Activated T-cell treated with anti-CD3 and anti-CD28 coated beads, Interleukin-2, amount 50 U/mL, for 4 hours (primary cell): ENCODE measurements at regions not wholly inside any gene's neighbourhood (a gene's known extent, or its start where the extent isn't known, plus 50 kb on each side); places are given as distances from the start of the nearest gene placed in this dataset.
"Not testable (repeated sequence)": the region's sequence is repeated elsewhere in the genome, so short reads cannot be mapped to it uniquely, and the experiment has no call there.

ENCODE experiments used
- ATAC-seq, 2 donors: fragments of 200-7000 bp; cut with Tn5 transposase; one replicate each; pipeline ENCODE4 v1.10.0; 2021
- DNase-seq: peaks from one replicate; pipeline ENCODE4 v3.0.0-alpha.2; 2020
- H3K27me3 Mint-ChIP-seq: one replicate; pipeline ENCODE4 v1.8.0; 2021; ENCODE audit warnings: low read depth, mixed read lengths
- H3K36me3 Mint-ChIP-seq: one replicate; pipeline ENCODE4 v1.8.0; 2022; ENCODE audit warnings: mixed read lengths; ENCODE audit not compliant: insufficient read depth
- H3K4me1 Mint-ChIP-seq: one replicate; pipeline ENCODE4 v1.8.0; 2021; ENCODE audit warnings: low read depth, mixed read lengths
- H3K4me3 Mint-ChIP-seq: one replicate; pipeline ENCODE4 v1.8.0; 2021; ENCODE audit warnings: mild to moderate bottlenecking, moderate library complexity, mixed read lengths
- H3K9me3 Mint-ChIP-seq: one replicate; pipeline ENCODE4 v1.8.0; 2021; ENCODE audit warnings: mixed read lengths

GRCh38 chr6:57821325-57821724 is 503.9 kb downstream of the PRIM2 start:
- H3K4me3 Mint-ChIP-seq, DNase-seq, H3K9me3 Mint-ChIP-seq, H3K36me3 Mint-ChIP-seq, ATAC-seq, H3K4me1 Mint-ChIP-seq: not testable (repeated sequence)
- peaks cover 57% of the 10 kb centered on the region for H3K27me3 Mint-ChIP-seq

GRCh38 chr6:57822448-57822847 is 505.0 kb downstream of the PRIM2 start:
- H3K9me3 Mint-ChIP-seq, H3K36me3 Mint-ChIP-seq, ATAC-seq, DNase-seq, H3K4me3 Mint-ChIP-seq, H3K4me1 Mint-ChIP-seq: not testable (repeated sequence)
- H3K27me3 Mint-ChIP-seq, result peaks cover 54% of the 10 kb centered on the region

GRCh38 chr6:57822896-57823358 is 505.5 kb downstream of the PRIM2 start:
- H3K27me3 Mint-ChIP-seq, result peaks cover 54% of the 10 kb centered on the region
- DNase-seq, result no peak
- no peaks in the 10 kb centered on the region for H3K9me3 Mint-ChIP-seq
- ATAC-seq, result no peak
- no peaks in the 10 kb centered on the region for H3K4me1 Mint-ChIP-seq
- no peak overlapping the region for H3K4me3 Mint-ChIP-seq
- H3K36me3 Mint-ChIP-seq, result no peaks in the 10 kb centered on the region

GRCh38 chr6:57837622-57838209 is 520.3 kb downstream of the PRIM2 start:
- H3K36me3 Mint-ChIP-seq, H3K4me1 Mint-ChIP-seq, DNase-seq, H3K27me3 Mint-ChIP-seq, H3K4me3 Mint-ChIP-seq, H3K9me3 Mint-ChIP-seq, ATAC-seq: not testable (repeated sequence)

- H3K4me3 Mint-ChIP-seq, H3K27me3 Mint-ChIP-seq, H3K36me3 Mint-ChIP-seq, ATAC-seq, DNase-seq, H3K9me3 Mint-ChIP-seq, H3K4me1 Mint-ChIP-seq: not testable (repeated sequence)
Observed at GRCh38 chr6:57841551-57841950, 524.1 kb downstream of the PRIM2 start.

DNA sequence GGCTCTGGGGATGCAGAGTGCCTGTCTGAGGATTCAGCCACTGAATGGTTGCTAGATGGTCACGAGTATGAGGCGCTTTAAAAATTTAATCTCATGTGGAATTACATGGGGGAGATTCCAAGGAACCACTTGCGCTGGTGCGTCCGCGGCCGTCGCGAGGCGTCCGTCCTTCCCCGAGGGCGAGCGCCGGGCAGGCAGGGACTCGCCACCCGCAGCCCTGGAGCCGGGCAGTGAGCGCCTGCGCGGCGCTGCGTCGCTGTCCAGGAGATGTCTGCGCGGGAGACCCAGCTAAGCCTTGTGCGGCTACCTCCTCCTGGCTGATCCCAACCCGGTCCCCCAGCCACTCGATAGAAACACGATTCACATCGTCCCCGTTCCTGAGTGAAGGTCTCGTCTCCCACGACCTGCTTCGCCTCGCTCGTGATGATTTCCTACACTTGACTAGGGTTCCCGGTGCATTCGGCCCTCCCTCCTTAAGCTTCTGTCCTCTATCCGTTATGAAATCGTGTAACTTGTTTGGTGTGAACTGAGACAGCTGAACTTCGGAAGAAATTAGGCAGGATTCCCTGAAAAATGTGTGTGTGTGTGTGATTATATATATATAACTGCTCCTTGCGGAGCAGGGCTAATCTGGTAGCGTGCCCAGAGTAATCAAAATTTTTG is 536.4 kb downstream of the PRIM2 start:
- H3K4me3 Mint-ChIP-seq, result not testable (repeated sequence)

GRCh38 chr6:57860481-57861315 is 543.3 kb downstream of the PRIM2 start:
- not testable (repeated sequence) for H3K36me3 Mint-ChIP-seq, H3K27me3 Mint-ChIP-seq, ATAC-seq, H3K4me1 Mint-ChIP-seq, H3K4me3 Mint-ChIP-seq, H3K9me3 Mint-ChIP-seq, DNase-seq

More for the DNA sequence above, 536.4 kb downstream of the PRIM2 start:
- not testable (repeated sequence) for ATAC-seq, H3K4me1 Mint-ChIP-seq, DNase-seq, H3K9me3 Mint-ChIP-seq, H3K36me3 Mint-ChIP-seq, H3K27me3 Mint-ChIP-seq

GRCh38 chr6:57870083-57870482 is 552.7 kb downstream of the PRIM2 start:
- not testable (repeated sequence) for H3K9me3 Mint-ChIP-seq, ATAC-seq, H3K4me1 Mint-ChIP-seq, H3K27me3 Mint-ChIP-seq, H3K4me3 Mint-ChIP-seq, DNase-seq, H3K36me3 Mint-ChIP-seq

DNA sequence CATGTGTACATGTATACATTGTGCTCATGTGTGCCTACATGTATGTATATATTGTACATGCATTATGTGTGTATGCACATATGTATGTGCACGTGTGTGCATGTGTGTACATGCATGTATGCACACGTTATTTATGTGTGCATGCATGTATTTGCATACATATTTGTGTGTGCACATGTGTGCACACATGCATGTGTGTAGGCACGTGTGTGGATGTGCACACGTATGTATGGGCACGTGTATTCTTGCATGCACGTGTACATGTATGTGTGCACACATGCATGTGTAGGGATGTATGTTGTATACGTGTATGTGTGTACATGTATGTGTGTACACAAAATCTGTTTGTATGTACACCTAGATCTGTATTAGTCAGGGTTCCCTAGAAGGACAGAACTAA is 556.0 kb downstream of the PRIM2 start:
- not testable (repeated sequence) for H3K27me3 Mint-ChIP-seq, H3K36me3 Mint-ChIP-seq, H3K4me3 Mint-ChIP-seq, H3K4me1 Mint-ChIP-seq, H3K9me3 Mint-ChIP-seq, DNase-seq, ATAC-seq

GRCh38 chr6:57876659-57877058 is 559.2 kb downstream of the PRIM2 start:
- DNase-seq, H3K4me1 Mint-ChIP-seq, H3K9me3 Mint-ChIP-seq, ATAC-seq, H3K27me3 Mint-ChIP-seq, H3K4me3 Mint-ChIP-seq, H3K36me3 Mint-ChIP-seq: not testable (repeated sequence)

GRCh38 chr6:57877729-57878128 is 560.3 kb downstream of the PRIM2 start:
- DNase-seq, H3K4me3 Mint-ChIP-seq, H3K9me3 Mint-ChIP-seq, ATAC-seq, H3K4me1 Mint-ChIP-seq, H3K36me3 Mint-ChIP-seq, H3K27me3 Mint-ChIP-seq: not testable (repeated sequence)

- not testable (repeated sequence) for H3K4me1 Mint-ChIP-seq, H3K36me3 Mint-ChIP-seq, H3K9me3 Mint-ChIP-seq, ATAC-seq, H3K4me3 Mint-ChIP-seq, DNase-seq, H3K27me3 Mint-ChIP-seq
Observed at GRCh38 chr6:57878792-57879191, 561.4 kb downstream of the PRIM2 start.

- DNase-seq, H3K27me3 Mint-ChIP-seq, H3K9me3 Mint-ChIP-seq, ATAC-seq, H3K4me1 Mint-ChIP-seq, H3K36me3 Mint-ChIP-seq, H3K4me3 Mint-ChIP-seq: not testable (repeated sequence)
Observed at GRCh38 chr6:57898850-57899249, 581.4 kb downstream of the PRIM2 start.

DNA sequence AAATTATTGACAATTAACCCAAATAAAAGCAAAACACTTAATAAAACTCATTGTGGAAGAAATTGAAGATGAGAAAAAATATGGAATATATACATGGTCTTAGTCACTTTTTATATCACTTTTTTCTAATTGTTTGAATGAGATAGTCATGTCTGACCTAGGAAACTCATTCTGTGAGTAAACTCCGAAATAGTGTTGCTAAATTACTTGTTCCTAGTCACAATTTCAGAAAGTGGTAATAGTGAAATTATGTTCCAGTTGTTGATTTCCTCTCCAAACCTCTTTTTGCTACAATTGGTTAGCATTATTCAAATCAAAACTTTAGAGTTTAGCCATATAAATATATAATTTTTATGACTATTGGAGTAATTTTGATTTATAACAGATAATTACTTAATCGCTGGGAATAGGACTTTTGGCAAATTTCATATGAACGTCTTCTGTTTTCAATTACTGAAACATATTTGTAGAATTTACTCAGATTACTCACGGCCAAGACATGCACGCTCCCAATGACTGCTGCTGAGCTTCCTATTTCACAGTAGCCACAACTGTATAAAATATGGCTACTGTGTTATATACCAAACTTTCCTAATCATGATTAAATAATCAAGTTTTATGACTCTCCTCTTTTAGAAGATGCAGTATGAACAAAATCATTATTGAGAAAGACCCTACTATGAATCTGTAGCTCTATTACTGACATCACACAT is 583.4 kb downstream of the PRIM2 start:
- H3K9me3 Mint-ChIP-seq, H3K27me3 Mint-ChIP-seq, DNase-seq, H3K4me3 Mint-ChIP-seq, ATAC-seq, H3K36me3 Mint-ChIP-seq, H3K4me1 Mint-ChIP-seq: not testable (repeated sequence)
